Parathyroid adenoma (tissue), 2 donors: ENCODE measurements at regions not wholly inside any gene's neighbourhood (a gene's known extent, or its start where the extent isn't known, plus 50 kb on each side); places are given as distances from the start of the nearest gene placed in this dataset.

ENCODE experiments used
- H2AFZ ChIP-seq: fragments of 300-600 bp; sonication (generic); one replicate; pipeline ENCODE4 v1.7.0; 2017; ENCODE audit warnings: antibody characterized with exemption, mild to moderate bottlenecking
- H3K27ac ChIP-seq: fragments of 300-600 bp; sonication (generic); one replicate; pipeline ENCODE4 v1.7.0; 2017
- H3K27me3 ChIP-seq: fragments of 300-600 bp; sonication (generic); one replicate; pipeline ENCODE4 v1.7.0; 2017; ENCODE audit warnings: low read length; ENCODE audit not compliant: control insufficient read depth, insufficient read depth
- H3K36me3 ChIP-seq: fragments of 300-600 bp; sonication (generic); one replicate; pipeline ENCODE4 v1.7.0; 2017; ENCODE audit warnings: low read length; ENCODE audit not compliant: control insufficient read depth, insufficient read depth
- H3K4me1 ChIP-seq: fragments of 300-600 bp; sonication (generic); one replicate; pipeline ENCODE4 v1.7.0; 2017; ENCODE audit warnings: control low read depth
- H3K4me2 ChIP-seq: fragments of 300-600 bp; sonication (generic); one replicate; pipeline ENCODE4 v1.7.0; 2017; ENCODE audit warnings: low read length
- H3K4me3 ChIP-seq: fragments of 300-600 bp; sonication (generic); one replicate; pipeline ENCODE4 v1.7.0; 2017; ENCODE audit warnings: low read depth, low read length
- H3K79me2 ChIP-seq: fragments of 300-600 bp; sonication (generic); one replicate; pipeline ENCODE4 v1.7.0; 2017; ENCODE audit warnings: control low read depth
- H3K9ac ChIP-seq: fragments of 300-600 bp; sonication (generic); one replicate; pipeline ENCODE4 v1.7.0; 2017; ENCODE audit warnings: mild to moderate bottlenecking
- H3K9me3 ChIP-seq: fragments of 300-600 bp; sonication (generic); one replicate; pipeline ENCODE4 v1.7.0; 2017; ENCODE audit warnings: low read length; ENCODE audit not compliant: control insufficient read depth
- TF ChIP-seq, protein P1 (sequence below): fragments of 300-600 bp; sonication (generic); IDR thresholded peaks from one replicate; pipeline ENCODE4 v1.7.0; 2017; ENCODE audit warnings: antibody characterized with exemption, mild to moderate bottlenecking
- donor health status: primary hyperparathyroidism.

DNA sequence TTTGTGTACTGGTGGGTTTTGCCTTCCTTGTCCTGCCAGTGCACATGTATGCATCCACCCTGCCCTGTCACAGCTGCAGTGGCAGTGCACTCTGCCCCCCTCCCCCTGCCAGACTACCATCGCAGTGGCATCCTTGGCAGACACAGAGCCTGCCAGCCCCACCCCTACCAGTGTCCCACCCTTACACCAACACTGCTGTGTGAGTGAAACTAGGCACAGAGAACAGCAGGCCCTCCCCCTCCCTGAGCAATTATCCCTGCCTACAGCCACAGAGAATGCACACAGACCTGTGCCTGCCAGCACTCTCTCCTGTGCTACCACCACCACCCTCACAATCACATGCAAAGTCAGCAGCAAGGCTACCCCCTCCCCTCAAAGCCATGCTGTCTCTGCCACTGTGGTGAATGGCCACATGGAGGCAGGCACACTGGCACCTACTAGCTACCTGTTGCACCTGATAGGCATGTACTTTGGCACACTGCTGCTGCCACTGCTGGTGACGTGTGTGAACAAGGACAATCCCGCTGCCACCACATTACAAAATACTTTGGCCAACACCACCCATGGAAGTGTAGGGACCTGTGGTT is 239.8 kb downstream of the CALCRL start:
- no peak overlapping the region for H2AFZ ChIP-seq
- no peak overlapping the region for H3K9ac ChIP-seq
- no peak overlapping the region for H3K27ac ChIP-seq
- TF ChIP-seq, protein P1, sequence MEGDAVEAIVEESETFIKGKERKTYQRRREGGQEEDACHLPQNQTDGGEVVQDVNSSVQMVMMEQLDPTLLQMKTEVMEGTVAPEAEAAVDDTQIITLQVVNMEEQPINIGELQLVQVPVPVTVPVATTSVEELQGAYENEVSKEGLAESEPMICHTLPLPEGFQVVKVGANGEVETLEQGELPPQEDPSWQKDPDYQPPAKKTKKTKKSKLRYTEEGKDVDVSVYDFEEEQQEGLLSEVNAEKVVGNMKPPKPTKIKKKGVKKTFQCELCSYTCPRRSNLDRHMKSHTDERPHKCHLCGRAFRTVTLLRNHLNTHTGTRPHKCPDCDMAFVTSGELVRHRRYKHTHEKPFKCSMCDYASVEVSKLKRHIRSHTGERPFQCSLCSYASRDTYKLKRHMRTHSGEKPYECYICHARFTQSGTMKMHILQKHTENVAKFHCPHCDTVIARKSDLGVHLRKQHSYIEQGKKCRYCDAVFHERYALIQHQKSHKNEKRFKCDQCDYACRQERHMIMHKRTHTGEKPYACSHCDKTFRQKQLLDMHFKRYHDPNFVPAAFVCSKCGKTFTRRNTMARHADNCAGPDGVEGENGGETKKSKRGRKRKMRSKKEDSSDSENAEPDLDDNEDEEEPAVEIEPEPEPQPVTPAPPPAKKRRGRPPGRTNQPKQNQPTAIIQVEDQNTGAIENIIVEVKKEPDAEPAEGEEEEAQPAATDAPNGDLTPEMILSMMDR, result no peak
- no peaks in the 10 kb centered on the region for H3K4me1 ChIP-seq
- no peak overlapping the region for H3K4me2 ChIP-seq
- H3K27me3 ChIP-seq, result no peaks in the 10 kb centered on the region
- no peaks in the 10 kb centered on the region for H3K79me2 ChIP-seq
- no peak overlapping the region for H3K4me3 ChIP-seq
- H3K9me3 ChIP-seq, result no peaks in the 10 kb centered on the region
- no peaks in the 10 kb centered on the region for H3K36me3 ChIP-seq

DNA sequence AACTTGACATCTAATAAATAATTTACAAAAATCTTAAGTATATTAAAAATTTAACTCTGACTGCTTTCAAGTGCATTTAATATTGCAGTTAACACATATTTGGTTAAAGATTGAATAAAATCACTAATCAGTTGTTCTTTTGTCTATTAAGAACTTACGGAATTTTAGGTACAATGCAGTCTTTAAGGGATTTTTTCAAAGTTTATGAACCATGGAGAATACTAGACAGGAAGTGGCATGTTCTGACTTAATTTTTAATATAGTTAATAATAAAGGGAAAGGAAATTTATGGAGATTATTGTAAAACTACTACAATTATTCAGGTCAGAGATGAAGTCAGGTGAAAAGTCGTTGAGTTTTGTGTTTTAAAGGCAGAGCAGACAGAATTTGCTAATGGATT is 240.9 kb downstream of the CALCRL start:
- TF ChIP-seq, protein P1, result no peak
- H3K27me3 ChIP-seq, result no peaks in the 10 kb centered on the region

DNA sequence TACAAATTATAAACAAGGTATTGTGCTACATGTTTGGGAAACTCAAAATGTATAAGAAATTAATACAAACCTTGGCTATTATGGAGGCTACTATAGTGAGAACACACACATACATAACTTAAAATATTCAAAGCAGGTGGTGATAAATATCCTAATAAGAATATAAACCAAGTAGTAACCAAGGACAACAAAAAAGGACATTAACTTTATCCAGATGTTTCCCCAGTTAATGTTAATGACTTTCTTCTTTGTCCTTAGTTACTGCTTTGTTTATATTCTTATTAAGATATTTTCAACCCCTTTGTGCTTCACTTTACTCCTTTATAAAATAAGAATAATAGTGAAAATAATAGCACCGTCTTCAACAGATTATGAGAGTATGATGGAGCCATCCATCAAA is 241.6 kb downstream of the CALCRL start:
- Histone ChIP-seq H3K79me2 (no peaks in the 10 kb centered on the region), H3K4me3 (no peak overlapping the region), H3K27ac (no peak overlapping the region), H2AFZ (no peak overlapping the region), H3K36me3 (no peaks in the 10 kb centered on the region), H3K4me2 (no peak overlapping the region), H3K4me1 (no peaks in the 10 kb centered on the region), H3K27me3 (no peaks in the 10 kb centered on the region), H3K9me3 (no peaks in the 10 kb centered on the region), H3K9ac (no peak overlapping the region)
- TF ChIP-seq, protein P1, result no peak

More for the DNA sequence above, 240.9 kb downstream of the CALCRL start:
- Histone ChIP-seq H3K79me2 (no peaks in the 10 kb centered on the region), H3K36me3 (no peaks in the 10 kb centered on the region), H2AFZ (no peak overlapping the region), H3K4me1 (no peaks in the 10 kb centered on the region), H3K4me2 (no peak overlapping the region), H3K9me3 (no peaks in the 10 kb centered on the region), H3K9ac (no peak overlapping the region), H3K27ac (no peak overlapping the region), H3K4me3 (no peak overlapping the region)

DNA sequence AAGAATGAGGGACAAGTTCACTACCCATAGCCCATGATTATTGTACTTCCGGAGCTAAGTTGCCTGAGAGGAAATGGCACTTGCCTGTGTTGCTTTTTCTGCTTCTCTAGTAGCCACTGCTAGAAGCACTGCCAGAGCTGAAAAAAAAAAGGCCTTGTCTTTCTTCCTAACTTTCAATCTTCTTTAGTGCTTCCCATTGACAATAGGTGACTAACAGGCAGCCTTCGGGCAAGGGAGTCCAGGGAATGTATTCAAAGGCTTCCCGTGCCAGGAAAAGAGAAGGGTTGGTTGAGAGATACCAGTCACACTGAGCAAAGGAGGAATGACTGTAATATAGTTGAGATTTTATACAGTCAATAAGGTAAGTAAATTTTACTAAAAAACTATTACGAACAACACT is 242.0 kb downstream of the CALCRL start:
- Histone ChIP-seq H3K36me3 (no peaks in the 10 kb centered on the region), H3K4me2 (no peak overlapping the region), H3K27me3 (no peaks in the 10 kb centered on the region), H3K4me3 (no peak overlapping the region), H3K4me1 (no peaks in the 10 kb centered on the region), H3K9me3 (no peaks in the 10 kb centered on the region), H2AFZ (no peak overlapping the region), H3K27ac (no peak overlapping the region), H3K79me2 (no peaks in the 10 kb centered on the region), H3K9ac (no peak overlapping the region)
- TF ChIP-seq, protein P1, result no peak

DNA sequence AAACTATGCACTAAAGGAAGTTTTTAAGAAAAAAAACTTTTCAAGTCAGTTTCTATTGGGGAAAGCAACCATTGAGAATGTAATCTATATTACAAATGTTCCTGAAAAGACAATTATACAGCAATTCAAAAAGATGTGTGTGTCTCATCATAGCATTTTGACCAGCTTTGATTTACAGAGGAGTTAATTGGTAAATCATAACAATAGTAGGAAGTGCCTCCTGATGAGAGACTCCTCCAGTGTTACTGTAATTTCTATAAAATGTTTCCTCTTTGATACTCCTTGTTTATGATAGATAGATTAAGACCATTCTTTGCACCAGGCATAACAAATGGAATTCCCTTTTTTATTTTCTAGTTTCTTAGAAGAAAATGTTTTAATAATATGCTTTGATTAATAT is 249.9 kb downstream of the CALCRL start:
- Histone ChIP-seq H3K27me3 (no peaks in the 10 kb centered on the region), H3K9ac (no peak overlapping the region), H3K4me1 (no peaks in the 10 kb centered on the region), H3K36me3 (no peaks in the 10 kb centered on the region), H3K27ac (no peak overlapping the region), H3K79me2 (no peaks in the 10 kb centered on the region), H3K4me3 (no peak overlapping the region), H3K4me2 (no peak overlapping the region), H2AFZ (no peak overlapping the region), H3K9me3 (no peaks in the 10 kb centered on the region)
- TF ChIP-seq, protein P1, result no peak
